RWPE2 (cell line): ENCODE measurements at regions not wholly inside any gene's neighbourhood (a gene's known extent, or its start where the extent isn't known, plus 50 kb on each side); places are given as distances from the start of the nearest gene placed in this dataset.

ENCODE experiments used
- ATAC-seq: fragments of 200-7000 bp; cut with Tn5 transposase; 3 replicates; pipeline ENCODE4 v1.9.1; 2021; ENCODE audit warnings: low read depth
- DNase-seq: peaks from one replicate; pipeline ENCODE4 v3.0.0-alpha.2; 2020; ENCODE audit warnings: low spot score
- H3K27ac ChIP-seq: fragments of 450-650 bp; 2 replicates; pipeline ENCODE4 v1.5.1; 2017; ENCODE audit warnings: mild to moderate bottlenecking; ENCODE audit not compliant: poor library complexity, severe bottlenecking
- H3K27me3 ChIP-seq: fragments of 250-450 bp; sonication (Bioruptor Pico); 2 replicates; pipeline ENCODE4 v1.5.1; 2021; ENCODE audit warnings: mild to moderate bottlenecking, moderate library complexity; ENCODE audit not compliant: insufficient read depth, poor library complexity, severe bottlenecking
- H3K36me3 ChIP-seq: fragments of 250-450 bp; sonication (Bioruptor Pico); 2 replicates; pipeline ENCODE4 v1.5.1; 2020; ENCODE audit warnings: low read depth, mild to moderate bottlenecking, moderate library complexity
- H3K4me1 ChIP-seq: fragments of 250-450 bp; sonication (Bioruptor Pico); 2 replicates; pipeline ENCODE4 v1.5.1; 2021; ENCODE audit warnings: mild to moderate bottlenecking, moderate library complexity; ENCODE audit not compliant: insufficient read depth, poor library complexity, severe bottlenecking
- H3K4me3 ChIP-seq: fragments of 250-450 bp; sonication (Bioruptor Pico); 2 replicates; pipeline ENCODE4 v1.5.1; 2021; ENCODE audit warnings: mild to moderate bottlenecking, moderate library complexity; ENCODE audit not compliant: severe bottlenecking
- H3K9me3 ChIP-seq: fragments of 250-450 bp; sonication (Bioruptor Pico); 2 replicates; pipeline ENCODE4 v1.5.1; 2021; ENCODE audit warnings: mild to moderate bottlenecking, moderate library complexity; ENCODE audit not compliant: severe bottlenecking
- CTCF ChIP-seq: fragments of 450-650 bp; IDR thresholded peaks from one replicate; pipeline ENCODE4 v1.5.1; 2017; ENCODE audit warnings: mild to moderate bottlenecking, moderate library complexity; ENCODE audit not compliant: poor library complexity, severe bottlenecking

DNA sequence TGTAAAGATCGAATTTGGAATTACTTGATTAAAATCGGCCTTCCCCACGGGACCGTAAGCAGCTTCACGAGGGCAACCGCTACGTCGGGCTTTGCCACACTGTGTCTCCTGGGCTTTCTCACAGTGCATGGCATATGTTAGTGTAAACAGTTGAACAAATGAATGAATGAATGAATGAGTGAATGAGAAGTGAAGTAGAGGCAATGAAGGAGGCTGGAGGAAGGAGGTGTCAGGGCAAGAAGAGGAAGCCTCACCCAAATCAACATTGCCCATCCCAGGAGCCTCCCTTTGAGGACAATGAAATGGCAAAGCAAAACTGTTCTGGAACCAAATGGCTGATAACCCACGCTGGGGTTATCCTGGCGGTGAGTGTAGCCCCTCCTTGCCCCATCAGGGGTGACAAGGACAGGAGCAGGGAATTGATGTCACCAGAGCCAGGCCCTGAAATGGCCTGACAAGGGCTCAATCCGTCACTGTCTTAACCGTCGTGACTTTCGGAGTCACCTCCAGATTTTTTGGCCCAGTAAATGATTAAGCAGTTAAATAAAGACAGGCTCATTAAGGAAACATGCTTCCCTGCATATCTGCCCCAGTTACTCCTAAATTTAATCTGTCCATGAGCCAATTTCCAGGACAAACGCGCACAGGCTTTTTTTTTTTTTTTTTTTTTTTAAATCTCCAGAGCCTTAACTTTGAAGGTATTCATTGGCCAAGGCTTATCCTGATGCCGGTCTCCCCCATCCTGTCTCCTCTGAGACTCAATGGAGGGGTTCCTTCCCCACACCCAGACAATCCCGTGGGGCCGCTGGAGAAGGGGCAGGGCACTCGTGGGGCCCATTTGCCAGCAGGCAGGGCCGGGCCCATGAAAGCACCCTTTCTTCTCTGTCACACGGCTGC lies 88.4 kb upstream of the BOD1 start:
- DNase-seq (no peak), ATAC-seq (no peak)
- no peak overlapping the region for H3K4me3 ChIP-seq
- no peaks in the 10 kb centered on the region for H3K27me3 ChIP-seq
- no peaks in the 10 kb centered on the region for H3K9me3 ChIP-seq
- H3K36me3 ChIP-seq: no peaks in the 10 kb centered on the region
- peaks cover 10% of the 10 kb centered on the region for H3K4me1 ChIP-seq
- TF ChIP-seq CTCF: no peak
- H3K27ac ChIP-seq: no peak overlapping the region

DNA sequence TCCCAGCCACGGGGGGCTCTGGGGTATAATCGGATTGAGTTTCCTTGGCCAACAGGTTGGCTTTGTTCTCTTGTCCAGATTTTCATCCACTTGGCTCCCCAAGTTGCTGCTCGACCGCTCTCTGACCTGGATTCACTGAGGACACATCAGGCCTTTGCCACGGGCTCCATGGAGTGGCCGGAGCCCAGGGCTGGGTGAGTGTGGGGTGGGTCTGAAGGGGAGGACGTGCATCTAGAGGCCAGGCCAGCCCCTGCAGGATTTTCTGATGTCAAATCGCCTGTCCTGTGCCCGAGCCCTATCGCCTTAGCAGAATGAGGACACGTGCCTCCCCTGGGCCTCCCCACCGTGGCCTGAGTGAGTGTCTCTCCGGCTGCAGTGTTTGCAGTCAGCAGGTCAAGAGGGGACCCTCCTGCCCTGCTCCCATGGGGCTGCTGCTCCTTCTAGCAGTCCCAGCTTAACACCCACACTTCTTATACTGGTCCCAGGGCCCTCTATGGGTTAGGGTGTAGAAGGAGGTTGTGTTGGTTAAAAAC lies 89.1 kb upstream of the BOD1 start:
- ATAC-seq: no peak
- Histone ChIP-seq H3K36me3 (no peaks in the 10 kb centered on the region), H3K27me3 (no peaks in the 10 kb centered on the region), H3K4me1 (peaks cover 10% of the 10 kb centered on the region), H3K27ac (no peak overlapping the region), H3K9me3 (no peaks in the 10 kb centered on the region), H3K4me3 (no peak overlapping the region)
- TF ChIP-seq CTCF: no peak
- no peak for DNase-seq

GRCh38 chr5:173706700-173707099 lies 90.2 kb upstream of the BOD1 start:
- TF ChIP-seq CTCF: no peak
- Histone ChIP-seq H3K9me3 (no peaks in the 10 kb centered on the region), H3K4me1 (peaks cover 10% of the 10 kb centered on the region), H3K27ac (no peak overlapping the region), H3K4me3 (no peak overlapping the region), H3K27me3 (no peaks in the 10 kb centered on the region), H3K36me3 (no peaks in the 10 kb centered on the region)
- DNase-seq (no peak), ATAC-seq (no peak)

- H3K9me3 ChIP-seq: no peaks in the 10 kb centered on the region
- H3K36me3 ChIP-seq: no peaks in the 10 kb centered on the region
- TF ChIP-seq CTCF: no peak
- no peaks in the 10 kb centered on the region for H3K27me3 ChIP-seq
- H3K4me3 ChIP-seq: no peak overlapping the region
- peaks cover 10% of the 10 kb centered on the region for H3K4me1 ChIP-seq
- ATAC-seq (peak; percentile 93), DNase-seq (no peak)
- H3K27ac ChIP-seq: no peak overlapping the region
Observed at GRCh38 chr5:173707392-173707791, 90.9 kb upstream of the BOD1 start.

DNA sequence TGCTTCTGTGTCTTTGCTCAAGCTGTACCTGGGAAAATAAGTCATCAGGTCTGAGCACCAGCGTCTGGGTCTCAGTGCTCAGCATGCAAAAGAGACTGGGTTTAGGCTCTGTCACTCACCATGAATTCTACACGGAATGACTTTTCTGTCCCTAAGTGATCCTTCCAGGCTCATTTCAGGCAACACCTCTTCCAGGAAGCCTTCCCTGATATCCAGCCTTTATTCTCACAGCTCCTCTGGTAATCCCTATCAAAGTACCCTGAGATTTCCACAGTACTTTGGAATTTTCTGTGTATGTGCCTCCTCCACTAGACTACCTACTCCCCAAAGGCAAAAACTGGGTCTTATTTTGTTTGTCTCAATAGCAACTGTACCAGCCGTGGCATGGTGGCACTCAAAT lies 92.7 kb upstream of the BOD1 start:
- Histone ChIP-seq H3K36me3 (no peaks in the 10 kb centered on the region), H3K9me3 (no peaks in the 10 kb centered on the region), H3K4me1 (peaks cover 13% of the 10 kb centered on the region), H3K4me3 (no peak overlapping the region), H3K27ac (no peak overlapping the region), H3K27me3 (no peaks in the 10 kb centered on the region)
- DNase-seq (no peak), ATAC-seq (no peak)
- TF ChIP-seq CTCF: no peak
